ENCODE measurements at regions not wholly inside any gene's neighbourhood (a gene's known extent, or its start where the extent isn't known, plus 50 kb on each side); places are given as distances from the start of the nearest gene placed in this dataset.

DNA sequence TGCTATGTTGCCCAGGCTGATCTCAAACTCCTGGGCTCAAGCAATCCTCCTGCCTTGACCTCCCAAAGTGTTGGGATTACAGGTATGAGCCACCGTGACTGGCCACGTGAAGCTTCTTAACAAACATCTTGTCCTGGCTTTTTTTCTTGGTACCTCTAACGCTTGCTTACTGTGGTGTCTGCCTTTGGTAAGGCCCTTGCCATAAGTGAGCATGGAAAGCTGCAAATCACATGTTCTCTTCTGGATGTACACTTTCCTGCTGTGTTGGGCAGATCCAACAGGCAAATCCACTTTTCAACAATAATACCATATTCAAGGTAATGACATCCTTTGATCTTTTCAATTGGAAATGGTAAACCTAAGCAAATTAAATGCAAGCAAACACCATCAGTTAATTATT is 54.6 kb downstream of the ARF6 start:
- no peak for TF ChIP-seq POLR2AphosphoS5 (IDR thresholded peaks at IDR 0.05; ENCODE audit: low read depth, low read length)
- TF ChIP-seq TAF1 (IDR thresholded peaks at IDR 0.05; ENCODE audit: borderline replicate concordance, insufficient read depth, low read length): no peak
- no peak for TF ChIP-seq SIN3A (IDR thresholded peaks at IDR 0.05; ENCODE audit: borderline replicate concordance, insufficient read depth, low read length)

Data from PFSK-1 (cell line).